ENCODE measurements at regions not wholly inside any gene's neighbourhood (a gene's known extent, or its start where the extent isn't known, plus 50 kb on each side); places are given as distances from the start of the nearest gene placed in this dataset.

DNA sequence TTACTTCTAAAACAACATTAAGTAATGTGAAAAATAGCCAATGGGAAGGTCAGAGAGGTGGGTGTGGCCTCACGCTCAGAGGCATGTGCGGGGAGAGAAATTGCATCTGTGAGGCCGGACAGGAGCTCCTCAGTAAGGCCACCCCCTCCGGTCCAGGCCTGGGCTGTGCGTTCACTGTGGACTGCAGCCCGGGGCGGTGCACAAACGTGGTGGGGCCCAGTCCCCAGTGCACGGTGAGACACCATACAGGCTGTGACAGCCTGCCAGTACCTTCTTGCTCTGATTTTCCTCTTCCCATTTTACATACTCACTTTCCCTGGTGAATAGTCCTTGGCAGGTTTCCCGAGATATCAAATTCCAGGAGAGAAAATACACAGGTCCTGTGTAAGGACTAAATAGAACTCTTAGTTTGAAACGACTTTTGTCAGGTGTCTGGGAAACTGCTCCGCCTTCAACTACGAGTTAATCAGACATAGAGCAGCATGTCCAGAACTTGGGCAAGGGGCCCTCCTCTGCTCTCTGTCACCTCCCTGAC is 174.1 kb upstream of the MKI67 start:
- Mint-ChIP-seq H3K27ac (ENCODE audit: unreplicated experiment) (no peak overlapping the region), H3K4me3 (no peak overlapping the region), H3K27me3 (ENCODE audit: low read depth) (peaks cover 2% of the 10 kb centered on the region), H3K36me3 (ENCODE audit: low read depth) (no peaks in the 10 kb centered on the region), H3K9me3 (peaks cover 12% of the 10 kb centered on the region), H3K4me1 (no peaks in the 10 kb centered on the region)
- no peak for DNase-seq (ENCODE audit: low read depth, low spot score)
- no peak for TF ChIP-seq CTCF (conservative IDR thresholded peaks at IDR 0.05)

DNA sequence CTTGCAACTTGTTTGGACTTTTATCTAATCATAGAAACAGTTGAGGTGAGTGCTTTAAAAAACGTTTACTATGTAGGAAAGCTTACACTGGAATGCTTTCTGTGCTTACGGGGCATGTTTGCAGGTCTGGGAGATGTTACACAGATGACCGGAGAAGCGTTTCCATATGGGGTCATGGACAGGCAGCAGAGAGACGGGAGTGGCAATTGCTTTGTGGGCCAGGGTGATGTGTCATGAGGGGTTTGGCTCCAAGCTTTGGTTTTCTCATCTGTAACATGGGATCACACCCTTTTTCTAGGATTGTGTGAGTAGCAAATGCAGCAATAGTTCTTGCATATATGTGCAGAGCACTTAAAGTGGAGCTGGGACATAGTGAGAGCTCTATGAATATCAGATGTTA is 174.8 kb upstream of the MKI67 start:
- H3K9me3 Mint-ChIP-seq: peaks cover 12% of the 10 kb centered on the region
- no peaks in the 10 kb centered on the region for H3K36me3 Mint-ChIP-seq (ENCODE audit: low read depth)
- no peaks in the 10 kb centered on the region for H3K4me1 Mint-ChIP-seq
- peaks cover 2% of the 10 kb centered on the region for H3K27me3 Mint-ChIP-seq (ENCODE audit: low read depth)
- H3K27ac Mint-ChIP-seq (ENCODE audit: unreplicated experiment): no peak overlapping the region
- DNase-seq (ENCODE audit: low read depth, low spot score): no peak
- H3K4me3 Mint-ChIP-seq: no peak overlapping the region
- TF ChIP-seq CTCF (conservative IDR thresholded peaks at IDR 0.05): no peak

- TF ChIP-seq CTCF (conservative IDR thresholded peaks at IDR 0.05): no peak
- Mint-ChIP-seq H3K36me3 (ENCODE audit: low read depth) (no peaks in the 10 kb centered on the region), H3K27ac (ENCODE audit: unreplicated experiment) (no peak overlapping the region), H3K9me3 (peaks cover 12% of the 10 kb centered on the region), H3K4me3 (no peak overlapping the region), H3K4me1 (no peaks in the 10 kb centered on the region), H3K27me3 (ENCODE audit: low read depth) (peaks cover 2% of the 10 kb centered on the region)
- no peak for DNase-seq (ENCODE audit: low read depth, low spot score)
These were observed 176.6 kb upstream of the MKI67 start for GRCh38 chr10:128302808-128303207.

DNA sequence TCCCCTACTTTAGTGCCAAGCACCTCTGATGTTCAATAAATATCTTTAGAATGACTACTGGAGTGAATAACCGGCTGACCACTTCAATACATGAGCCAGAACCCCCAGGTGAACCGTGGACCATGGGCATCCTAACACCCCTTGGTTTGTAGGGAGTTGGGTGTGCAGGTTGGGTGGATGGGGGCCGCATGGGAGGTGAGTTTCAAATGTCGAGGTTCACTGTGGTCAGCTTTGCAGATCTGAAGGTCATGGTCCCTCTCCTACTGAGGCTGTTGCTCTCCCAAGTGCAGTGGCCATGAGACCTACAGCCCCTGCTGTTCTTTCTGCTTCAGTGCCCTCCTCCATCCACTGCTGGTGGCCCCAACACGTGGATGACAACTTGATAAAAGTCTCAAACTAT is 178.0 kb upstream of the MKI67 start:
- DNase-seq (ENCODE audit: low read depth, low spot score): no peak
- Mint-ChIP-seq H3K27ac (ENCODE audit: unreplicated experiment) (no peak overlapping the region), H3K36me3 (ENCODE audit: low read depth) (no peaks in the 10 kb centered on the region), H3K4me3 (no peak overlapping the region), H3K4me1 (no peaks in the 10 kb centered on the region), H3K27me3 (ENCODE audit: low read depth) (peaks cover 2% of the 10 kb centered on the region), H3K9me3 (peaks cover 12% of the 10 kb centered on the region)
- TF ChIP-seq CTCF (conservative IDR thresholded peaks at IDR 0.05): no peak

DNA sequence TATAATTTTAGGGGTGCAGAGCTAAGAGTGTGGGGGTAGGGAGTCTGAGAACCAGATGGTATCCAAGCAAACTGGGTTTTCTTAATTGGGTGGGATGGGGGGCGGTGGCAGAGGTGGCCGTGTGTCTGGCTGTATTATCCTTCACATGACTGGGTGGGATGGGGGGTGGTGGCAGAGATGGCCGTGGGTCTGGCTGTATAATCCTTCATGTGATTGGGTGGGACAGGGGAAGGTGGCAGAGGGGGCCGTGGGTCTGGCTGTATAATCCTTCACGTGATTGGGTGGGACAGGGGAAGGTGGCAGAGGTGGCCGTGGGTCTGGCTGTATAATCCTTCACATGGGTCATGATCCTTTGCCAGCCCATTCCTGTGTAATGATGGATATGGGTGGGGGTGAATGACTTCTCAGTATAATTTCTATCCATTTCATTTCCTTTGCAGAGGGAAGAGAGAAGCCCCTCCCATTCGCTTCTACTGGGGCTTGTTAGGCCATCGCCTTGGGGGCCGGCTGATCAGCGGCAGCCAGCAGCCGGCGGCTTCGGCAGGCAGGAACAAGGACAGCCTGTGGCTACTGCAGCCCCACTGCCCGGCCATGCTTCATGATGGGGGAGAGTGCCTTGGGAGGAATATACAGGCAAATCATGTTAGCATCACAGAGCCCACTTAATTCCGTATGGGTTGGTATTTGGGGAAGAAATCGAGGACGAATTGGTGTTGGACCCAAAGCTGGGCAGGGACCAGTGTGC is 179.6 kb upstream of the MKI67 start:
- no peak for TF ChIP-seq CTCF (conservative IDR thresholded peaks at IDR 0.05)
- H3K27ac Mint-ChIP-seq (ENCODE audit: unreplicated experiment): no peak overlapping the region
- H3K4me1 Mint-ChIP-seq: peaks cover under 1% of the 10 kb centered on the region
- H3K9me3 Mint-ChIP-seq: peaks cover 12% of the 10 kb centered on the region
- H3K27me3 Mint-ChIP-seq (ENCODE audit: low read depth): peaks cover 2% of the 10 kb centered on the region
- no peak overlapping the region for H3K4me3 Mint-ChIP-seq
- H3K36me3 Mint-ChIP-seq (ENCODE audit: low read depth): no peaks in the 10 kb centered on the region
- DNase-seq (ENCODE audit: low read depth, low spot score): no peak

Measured in neural crest cell (in vitro differentiated cells).